ENCODE measurements at regions not wholly inside any gene's neighbourhood (a gene's known extent, or its start where the extent isn't known, plus 50 kb on each side); places are given as distances from the start of the nearest gene placed in this dataset.

DNA sequence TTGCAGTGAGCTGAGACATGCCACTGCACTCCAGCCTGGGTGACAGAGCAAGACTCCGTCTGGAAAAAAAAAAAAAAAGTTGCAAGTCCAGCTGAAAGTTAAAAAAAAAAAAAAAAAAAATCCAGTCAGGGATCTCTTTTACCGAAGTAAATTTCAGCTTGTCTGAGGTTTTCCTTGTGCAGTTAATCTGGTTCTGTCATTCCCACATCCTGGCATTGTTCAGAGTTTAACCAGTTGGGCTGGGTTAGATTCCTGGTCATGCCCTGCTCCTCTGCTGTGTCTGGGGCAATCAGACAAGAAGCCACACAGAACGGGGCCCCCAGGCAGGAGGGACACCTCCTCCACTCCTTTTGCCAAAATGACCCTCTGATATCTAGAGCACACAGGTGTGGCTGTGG, 84.1 kb upstream of the KLHL25 start:
- H3K9me3 ChIP-seq (ENCODE audit: insufficient read depth, low read depth, low read length): no peaks in the 10 kb centered on the region
- H3F3A ChIP-seq (ENCODE audit: low read depth): no peaks in the 10 kb centered on the region
- no peak overlapping the region for H2AFZ ChIP-seq (ENCODE audit: low read length)
- no peak overlapping the region for H3K4me2 ChIP-seq (ENCODE audit: low read depth, low read length, poor library complexity, severe bottlenecking)
- no peaks in the 10 kb centered on the region for H3K4me1 ChIP-seq (ENCODE audit: insufficient read depth, low read length, poor library complexity, severe bottlenecking)
- H3K9me2 ChIP-seq (replicated peaks; ENCODE audit: low read depth, low read length): no peaks in the 10 kb centered on the region
- no peaks in the 10 kb centered on the region for H3K36me3 ChIP-seq (ENCODE audit: insufficient read depth, low read length)
- no peak overlapping the region for H3K4me3 ChIP-seq (ENCODE audit: low read length, poor library complexity, severe bottlenecking)
- H4K20me1 ChIP-seq (ENCODE audit: insufficient read depth, low read length, poor library complexity, severe bottlenecking): no peaks in the 10 kb centered on the region
- no peaks in the 10 kb centered on the region for H3K27me3 ChIP-seq (ENCODE audit: insufficient read depth, low read length, poor library complexity, severe bottlenecking)
- H3K9ac ChIP-seq (ENCODE audit: low read depth, low read length, poor library complexity, severe bottlenecking): no peak overlapping the region
- TF ChIP-seq, protein P1, sequence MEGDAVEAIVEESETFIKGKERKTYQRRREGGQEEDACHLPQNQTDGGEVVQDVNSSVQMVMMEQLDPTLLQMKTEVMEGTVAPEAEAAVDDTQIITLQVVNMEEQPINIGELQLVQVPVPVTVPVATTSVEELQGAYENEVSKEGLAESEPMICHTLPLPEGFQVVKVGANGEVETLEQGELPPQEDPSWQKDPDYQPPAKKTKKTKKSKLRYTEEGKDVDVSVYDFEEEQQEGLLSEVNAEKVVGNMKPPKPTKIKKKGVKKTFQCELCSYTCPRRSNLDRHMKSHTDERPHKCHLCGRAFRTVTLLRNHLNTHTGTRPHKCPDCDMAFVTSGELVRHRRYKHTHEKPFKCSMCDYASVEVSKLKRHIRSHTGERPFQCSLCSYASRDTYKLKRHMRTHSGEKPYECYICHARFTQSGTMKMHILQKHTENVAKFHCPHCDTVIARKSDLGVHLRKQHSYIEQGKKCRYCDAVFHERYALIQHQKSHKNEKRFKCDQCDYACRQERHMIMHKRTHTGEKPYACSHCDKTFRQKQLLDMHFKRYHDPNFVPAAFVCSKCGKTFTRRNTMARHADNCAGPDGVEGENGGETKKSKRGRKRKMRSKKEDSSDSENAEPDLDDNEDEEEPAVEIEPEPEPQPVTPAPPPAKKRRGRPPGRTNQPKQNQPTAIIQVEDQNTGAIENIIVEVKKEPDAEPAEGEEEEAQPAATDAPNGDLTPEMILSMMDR (conservative IDR thresholded peaks at IDR 0.05; ENCODE audit: low read length): no peak
- no peak for TF ChIP-seq EZH2phosphoT487 (IDR thresholded peaks at IDR 0.05; ENCODE audit: borderline replicate concordance)
- H3K79me2 ChIP-seq (ENCODE audit: insufficient read depth, low read length): no peaks in the 10 kb centered on the region

DNA sequence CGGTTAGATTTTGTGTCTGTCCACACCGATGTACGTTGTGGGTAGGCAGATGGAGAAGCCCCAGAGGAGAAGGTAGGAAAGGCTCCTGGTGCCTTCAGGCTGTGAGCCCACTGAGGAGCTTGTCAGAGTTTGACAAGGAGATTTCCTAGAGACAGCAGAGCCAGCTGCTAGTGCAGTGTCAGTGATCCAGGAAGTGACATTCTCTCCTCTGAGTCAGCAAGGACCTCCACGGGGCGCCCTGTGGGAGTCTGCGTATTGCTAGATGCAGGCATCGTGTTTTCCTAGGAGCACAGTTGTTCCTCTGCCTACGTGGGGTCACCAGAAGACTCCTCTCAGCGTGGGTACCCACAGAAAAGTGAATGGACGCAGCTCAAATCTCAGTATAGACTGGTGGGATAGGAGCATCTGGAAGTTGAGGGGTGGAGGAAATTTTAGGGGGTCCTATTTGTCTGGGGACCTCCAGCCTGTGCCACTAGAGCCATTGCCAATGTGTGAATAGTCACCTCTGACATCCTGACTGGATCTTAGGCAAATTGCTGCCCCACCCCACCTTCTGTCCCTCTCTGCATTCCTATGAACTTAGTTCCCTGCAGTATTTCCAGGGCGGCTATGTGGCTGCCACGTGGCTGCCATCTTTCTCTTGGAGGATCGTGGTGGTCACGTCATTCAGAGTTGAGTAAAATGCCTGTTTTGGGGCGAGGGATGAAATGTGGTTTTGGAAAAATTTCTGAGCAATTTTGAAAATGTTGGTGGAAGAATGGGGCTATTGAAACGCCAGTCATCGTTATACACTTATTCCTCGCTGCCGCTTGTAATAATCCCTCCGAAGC, 84.8 kb upstream of the KLHL25 start:
- no peaks in the 10 kb centered on the region for H3K9me2 ChIP-seq (replicated peaks; ENCODE audit: low read depth, low read length)
- H3K79me2 ChIP-seq (ENCODE audit: insufficient read depth, low read length): no peaks in the 10 kb centered on the region
- no peak overlapping the region for H2AFZ ChIP-seq (ENCODE audit: low read length)
- no peaks in the 10 kb centered on the region for H3K27me3 ChIP-seq (ENCODE audit: insufficient read depth, low read length, poor library complexity, severe bottlenecking)
- H3K36me3 ChIP-seq (ENCODE audit: insufficient read depth, low read length): no peaks in the 10 kb centered on the region
- H3K4me1 ChIP-seq (ENCODE audit: insufficient read depth, low read length, poor library complexity, severe bottlenecking): no peaks in the 10 kb centered on the region
- no peak for TF ChIP-seq EZH2phosphoT487 (IDR thresholded peaks at IDR 0.05; ENCODE audit: borderline replicate concordance)
- TF ChIP-seq, protein P1 (conservative IDR thresholded peaks at IDR 0.05; ENCODE audit: low read length): no peak
- no peaks in the 10 kb centered on the region for H4K20me1 ChIP-seq (ENCODE audit: insufficient read depth, low read length, poor library complexity, severe bottlenecking)
- H3K4me2 ChIP-seq (ENCODE audit: low read depth, low read length, poor library complexity, severe bottlenecking): no peak overlapping the region
- no peak overlapping the region for H3K4me3 ChIP-seq (ENCODE audit: low read length, poor library complexity, severe bottlenecking)
- H3K9me3 ChIP-seq (ENCODE audit: insufficient read depth, low read depth, low read length): no peaks in the 10 kb centered on the region
- no peaks in the 10 kb centered on the region for H3F3A ChIP-seq (ENCODE audit: low read depth)
- no peak overlapping the region for H3K9ac ChIP-seq (ENCODE audit: low read depth, low read length, poor library complexity, severe bottlenecking)

DNA sequence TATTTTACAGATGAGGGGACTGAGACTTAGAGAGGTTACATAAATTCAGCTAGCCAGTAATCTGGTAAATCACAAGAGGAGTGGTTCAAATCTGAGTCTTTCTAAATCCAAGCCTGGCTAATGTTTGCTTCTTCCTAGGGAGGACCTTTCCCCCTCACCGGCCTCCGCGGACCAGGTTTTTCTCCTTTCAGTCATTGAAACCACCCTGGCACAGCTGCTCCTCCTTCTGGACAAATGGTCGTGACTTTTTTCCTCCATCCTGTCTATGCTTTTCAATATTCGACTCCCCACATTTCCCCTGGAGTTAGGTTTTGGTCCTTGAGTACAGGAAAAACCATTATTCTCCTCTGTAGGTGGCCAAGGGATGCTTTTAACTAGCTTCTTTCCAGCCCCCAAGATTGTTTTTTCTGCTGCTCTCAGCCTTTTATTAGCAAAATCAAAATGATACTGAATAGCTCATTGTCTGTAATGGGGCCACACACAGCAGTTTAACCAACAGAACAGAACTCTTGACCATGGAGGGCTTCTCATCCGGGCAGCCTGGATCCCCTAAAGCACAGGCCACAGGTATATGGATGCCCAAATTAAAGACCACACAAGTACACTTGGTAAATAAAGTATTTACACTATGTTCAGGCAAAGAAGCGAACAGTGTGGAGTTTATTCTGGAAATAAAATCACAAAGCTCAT, 85.9 kb upstream of the KLHL25 start:
- no peaks in the 10 kb centered on the region for H3K36me3 ChIP-seq (ENCODE audit: insufficient read depth, low read length)
- H3K4me3 ChIP-seq (ENCODE audit: low read length, poor library complexity, severe bottlenecking): no peak overlapping the region
- H3K4me2 ChIP-seq (ENCODE audit: low read depth, low read length, poor library complexity, severe bottlenecking): no peak overlapping the region
- H3K9me2 ChIP-seq (replicated peaks; ENCODE audit: low read depth, low read length): no peaks in the 10 kb centered on the region
- no peaks in the 10 kb centered on the region for H3F3A ChIP-seq (ENCODE audit: low read depth)
- no peaks in the 10 kb centered on the region for H3K9me3 ChIP-seq (ENCODE audit: insufficient read depth, low read depth, low read length)
- no peaks in the 10 kb centered on the region for H4K20me1 ChIP-seq (ENCODE audit: insufficient read depth, low read length, poor library complexity, severe bottlenecking)
- no peaks in the 10 kb centered on the region for H3K79me2 ChIP-seq (ENCODE audit: insufficient read depth, low read length)
- H3K4me1 ChIP-seq (ENCODE audit: insufficient read depth, low read length, poor library complexity, severe bottlenecking): no peaks in the 10 kb centered on the region
- TF ChIP-seq, protein P1 (conservative IDR thresholded peaks at IDR 0.05; ENCODE audit: low read length): no peak
- TF ChIP-seq EZH2phosphoT487 (IDR thresholded peaks at IDR 0.05; ENCODE audit: borderline replicate concordance): no peak
- H2AFZ ChIP-seq (ENCODE audit: low read length): no peak overlapping the region
- no peak overlapping the region for H3K9ac ChIP-seq (ENCODE audit: low read depth, low read length, poor library complexity, severe bottlenecking)
- no peaks in the 10 kb centered on the region for H3K27me3 ChIP-seq (ENCODE audit: insufficient read depth, low read length, poor library complexity, severe bottlenecking)

All from Loucy (cell line).